ENCODE measurements at regions not wholly inside any gene's neighbourhood (a gene's known extent, or its start where the extent isn't known, plus 50 kb on each side); places are given as distances from the start of the nearest gene placed in this dataset.
"Not testable (repeated sequence)": the region's sequence is repeated elsewhere in the genome, so short reads cannot be mapped to it uniquely, and the experiment has no call there.

- TF ChIP-seq ESRRG (CRISPR knock-in tag; IDR thresholded peaks at IDR 0.05) = no peak
- no peak for ATAC-seq
These were observed 371.5 kb downstream of the RAB38 start for GRCh38 chr11:87803748-87804147.

- ATAC-seq = not testable (repeated sequence)
These were observed 390.4 kb downstream of the RAB38 start for GRCh38 chr11:87784862-87785261.

- no peak for ATAC-seq
- TF ChIP-seq CSRNP3 (CRISPR knock-in tag; IDR thresholded peaks at IDR 0.05) (no peak), ISL1 (CRISPR knock-in tag; IDR thresholded peaks at IDR 0.05) (no peak), POU6F1 (CRISPR knock-in tag; IDR thresholded peaks at IDR 0.05; ENCODE audit: borderline replicate concordance, low read depth) (no peak), SNAI2 (CRISPR knock-in tag; IDR thresholded peaks at IDR 0.05) (no peak), ZFP3 (CRISPR knock-in tag; IDR thresholded peaks at IDR 0.05) (no peak), ARNTL (CRISPR knock-in tag; IDR thresholded peaks at IDR 0.05; ENCODE audit: borderline replicate concordance, low read depth) (no peak), ZC3H10 (CRISPR knock-in tag; IDR thresholded peaks at IDR 0.05) (no peak), GLIS3 (CRISPR knock-in tag; IDR thresholded peaks at IDR 0.05) (no peak), ESRRG (CRISPR knock-in tag; IDR thresholded peaks at IDR 0.05) (no peak), CREB5 (CRISPR knock-in tag; IDR thresholded peaks at IDR 0.05; ENCODE audit: low read depth) (no peak), RARB (CRISPR knock-in tag; IDR thresholded peaks at IDR 0.05) (no peak), PATZ1 (CRISPR knock-in tag; IDR thresholded peaks at IDR 0.05; ENCODE audit: borderline replicate concordance) (no peak), OSR1 (CRISPR knock-in tag; IDR thresholded peaks at IDR 0.05) (no peak), PPARA (CRISPR knock-in tag; IDR thresholded peaks at IDR 0.05; ENCODE audit: borderline replicate concordance) (no peak), TSHZ2 (CRISPR knock-in tag; IDR thresholded peaks at IDR 0.05) (no peak)
These were observed 395.2 kb downstream of the RAB38 start for GRCh38 chr11:87780068-87780413.

GRCh38 chr11:87779276-87780067 lies 395.8 kb downstream of the RAB38 start:
- ATAC-seq = no peak
- no peak for TF ChIP-seq ZFP3 (CRISPR knock-in tag; IDR thresholded peaks at IDR 0.05)
- TF ChIP-seq SNAI2 (CRISPR knock-in tag; IDR thresholded peaks at IDR 0.05) = no peak
- TF ChIP-seq CREB5 (CRISPR knock-in tag; IDR thresholded peaks at IDR 0.05; ENCODE audit: low read depth) = no peak
- no peak for TF ChIP-seq TOX (CRISPR knock-in tag; IDR thresholded peaks at IDR 0.05; ENCODE audit: borderline replicate concordance)
- TF ChIP-seq CSRNP3 (CRISPR knock-in tag; IDR thresholded peaks at IDR 0.05) = no peak
- no peak for TF ChIP-seq ZNF565 (CRISPR knock-in tag; conservative IDR thresholded peaks at IDR 0.05; ENCODE audit: low read depth)
- TF ChIP-seq TSHZ2 (CRISPR knock-in tag; IDR thresholded peaks at IDR 0.05) = no peak
